Kidney epithelial cell (primary cell): ENCODE measurements at regions not wholly inside any gene's neighbourhood (a gene's known extent, or its start where the extent isn't known, plus 50 kb on each side); places are given as distances from the start of the nearest gene placed in this dataset.
A peak's percentile ranks its signal among the peaks of the same experiment; 100 is the strongest.
"Not testable (repeated sequence)": the region's sequence is repeated elsewhere in the genome, so short reads cannot be mapped to it uniquely, and the experiment has no call there.

Experiments
- DNase-seq: peaks from one replicate; pipeline ENCODE4 v3.0.0-alpha.2; 2010; ENCODE audit warnings: low read depth
- H3K27me3 ChIP-seq: 2 replicates; pipeline ENCODE4 v1.6.0; 2011; ENCODE audit warnings: low read length; ENCODE audit not compliant: control insufficient read depth, insufficient read depth
- H3K36me3 ChIP-seq: 2 replicates; pipeline ENCODE4 v1.5.1; 2011; ENCODE audit warnings: low read length; ENCODE audit not compliant: control insufficient read depth, insufficient read depth
- H3K4me3 ChIP-seq: 2 replicates; pipeline ENCODE4 v1.5.1; 2011; ENCODE audit warnings: low read depth, mild to moderate bottlenecking, control low read depth, low read length
- CTCF ChIP-seq: IDR thresholded peaks from 2 replicates; pipeline ENCODE4 v1.5.1; 2011; ENCODE audit warnings: mild to moderate bottlenecking, moderate library complexity, low read length, control low read depth, inconsistent platforms; ENCODE audit not compliant: insufficient read depth, poor library complexity, severe bottlenecking

GRCh38 chr1:14263225-14263624, 335.3 kb upstream of the KAZN start:
- Histone ChIP-seq H3K36me3 (no peaks in the 10 kb centered on the region), H3K4me3 (no peak overlapping the region), H3K27me3 (no peaks in the 10 kb centered on the region)
- DNase-seq: no peak
- no peak for TF ChIP-seq CTCF

- no peaks in the 10 kb centered on the region for H3K36me3 ChIP-seq
- TF ChIP-seq CTCF: no peak
- H3K4me3 ChIP-seq: no peak overlapping the region
- no peak for DNase-seq
- no peaks in the 10 kb centered on the region for H3K27me3 ChIP-seq
These were observed 334.8 kb upstream of the KAZN start for GRCh38 chr1:14263671-14264070.

- no peak for DNase-seq
- Histone ChIP-seq H3K4me3 (no peak overlapping the region), H3K36me3 (no peaks in the 10 kb centered on the region), H3K27me3 (no peaks in the 10 kb centered on the region)
- no peak for TF ChIP-seq CTCF
These were observed 333.0 kb upstream of the KAZN start for GRCh38 chr1:14265495-14265894.

GRCh38 chr1:14267991-14268390, 330.5 kb upstream of the KAZN start:
- DNase-seq: peak; percentile 54
- TF ChIP-seq CTCF: no peak
- Histone ChIP-seq H3K36me3 (no peaks in the 10 kb centered on the region), H3K27me3 (no peaks in the 10 kb centered on the region), H3K4me3 (no peak overlapping the region)

- Histone ChIP-seq H3K36me3 (no peaks in the 10 kb centered on the region), H3K4me3 (no peak overlapping the region), H3K27me3 (no peaks in the 10 kb centered on the region)
- TF ChIP-seq CTCF: no peak
- no peak for DNase-seq
These were observed 327.7 kb upstream of the KAZN start for GRCh38 chr1:14270821-14271220.

- H3K27me3 ChIP-seq: no peaks in the 10 kb centered on the region
- TF ChIP-seq CTCF: no peak
- no peaks in the 10 kb centered on the region for H3K36me3 ChIP-seq
- H3K4me3 ChIP-seq: no peak overlapping the region
- DNase-seq: no peak
These were observed 324.7 kb upstream of the KAZN start for GRCh38 chr1:14273811-14274210.

GRCh38 chr1:14279891-14280290, 318.6 kb upstream of the KAZN start:
- not testable (repeated sequence) for DNase-seq, H3K27me3 ChIP-seq, H3K4me3 ChIP-seq, H3K36me3 ChIP-seq
